Thoracic aorta (tissue), 2 donors: ENCODE measurements at regions not wholly inside any gene's neighbourhood (a gene's known extent, or its start where the extent isn't known, plus 50 kb on each side); places are given as distances from the start of the nearest gene placed in this dataset.

Experiments
- ATAC-seq: fragments of 150-250 bp; one replicate; pipeline ENCODE4 v1.8.0; 2017; ENCODE audit warnings: low read depth; ENCODE audit not compliant: insufficient number of reproducible peaks, low FRiP score
- DNase-seq: peaks from one replicate; pipeline ENCODE4 v3.0.0-alpha.2; 2020; ENCODE audit warnings: low spot score
- H3K27ac ChIP-seq, 2 donors: fragments of 200-600 bp; sonication (generic); 1 replicate in 1 of 2; 2 replicates in 1 of 2; pipeline ENCODE4 v1.5.1; 2016; ENCODE audit warnings: mild to moderate bottlenecking in 2 of 2, moderate library complexity in 2 of 2
- H3K27me3 ChIP-seq: fragments of 200-600 bp; sonication (generic); replicated peaks from 2 replicates; pipeline ENCODE4 v1.6.0; 2016; ENCODE audit warnings: mild to moderate bottlenecking; ENCODE audit not compliant: insufficient read depth
- H3K36me3 ChIP-seq: fragments of 200-600 bp; sonication (generic); one replicate; pipeline ENCODE4 v1.5.1; 2016
- H3K4me1 ChIP-seq, 2 donors: fragments of 200-600 bp; sonication (generic); 1 replicate in 1 of 2; 2 replicates in 1 of 2; pipeline versions ENCODE4 v1.5.1 to v1.6.0; 2016; ENCODE audit warnings: low read depth in 2 of 2, mild to moderate bottlenecking in 1 of 2; ENCODE audit not compliant: control insufficient read depth in 1 of 2
- H3K4me3 ChIP-seq: fragments of 200-600 bp; sonication (generic); 2 replicates; pipeline ENCODE4 v1.5.1; 2016; ENCODE audit warnings: mild to moderate bottlenecking
- H3K9me3 ChIP-seq: fragments of 200-600 bp; sonication (generic); 2 replicates; pipeline ENCODE4 v1.5.1; 2016
- TF ChIP-seq, protein P1 (sequence below): fragments of 200-600 bp; sonication (generic); IDR thresholded peaks from one replicate; pipeline ENCODE4 v1.5.1; 2019; ENCODE audit warnings: antibody characterized with exemption

DNA sequence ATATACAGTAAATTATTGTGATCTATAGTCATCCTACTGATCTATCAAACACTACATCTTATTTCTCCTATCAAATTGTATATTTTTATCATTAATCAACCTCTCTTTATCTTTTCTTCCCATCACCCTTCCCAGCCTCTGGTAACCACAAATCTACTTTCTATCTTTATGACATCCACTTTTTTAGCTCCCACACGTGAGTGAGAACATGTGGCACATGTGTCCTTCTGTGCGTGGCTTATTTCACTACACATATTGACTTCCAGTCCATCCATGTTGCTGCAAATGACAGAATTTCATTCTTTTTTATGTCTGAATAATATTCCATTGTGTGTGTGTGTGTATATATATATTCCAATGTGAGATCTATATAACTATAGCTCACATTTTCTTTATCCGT is 67.8 kb upstream of the TBX5 start:
- no peaks in the 10 kb centered on the region for H3K36me3 ChIP-seq
- TF ChIP-seq, protein P1, sequence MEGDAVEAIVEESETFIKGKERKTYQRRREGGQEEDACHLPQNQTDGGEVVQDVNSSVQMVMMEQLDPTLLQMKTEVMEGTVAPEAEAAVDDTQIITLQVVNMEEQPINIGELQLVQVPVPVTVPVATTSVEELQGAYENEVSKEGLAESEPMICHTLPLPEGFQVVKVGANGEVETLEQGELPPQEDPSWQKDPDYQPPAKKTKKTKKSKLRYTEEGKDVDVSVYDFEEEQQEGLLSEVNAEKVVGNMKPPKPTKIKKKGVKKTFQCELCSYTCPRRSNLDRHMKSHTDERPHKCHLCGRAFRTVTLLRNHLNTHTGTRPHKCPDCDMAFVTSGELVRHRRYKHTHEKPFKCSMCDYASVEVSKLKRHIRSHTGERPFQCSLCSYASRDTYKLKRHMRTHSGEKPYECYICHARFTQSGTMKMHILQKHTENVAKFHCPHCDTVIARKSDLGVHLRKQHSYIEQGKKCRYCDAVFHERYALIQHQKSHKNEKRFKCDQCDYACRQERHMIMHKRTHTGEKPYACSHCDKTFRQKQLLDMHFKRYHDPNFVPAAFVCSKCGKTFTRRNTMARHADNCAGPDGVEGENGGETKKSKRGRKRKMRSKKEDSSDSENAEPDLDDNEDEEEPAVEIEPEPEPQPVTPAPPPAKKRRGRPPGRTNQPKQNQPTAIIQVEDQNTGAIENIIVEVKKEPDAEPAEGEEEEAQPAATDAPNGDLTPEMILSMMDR = no peak
- H3K4me1 ChIP-seq = no peaks in the 10 kb centered on the region
- no peak overlapping the region for H3K27ac ChIP-seq
- H3K27me3 ChIP-seq = peaks cover 1% of the 10 kb centered on the region
- ATAC-seq (no peak), DNase-seq (no peak)
- H3K9me3 ChIP-seq = no peaks in the 10 kb centered on the region
- no peak overlapping the region for H3K4me3 ChIP-seq

GRCh38 chr12:114473018-114473417 is 67.1 kb upstream of the TBX5 start:
- H3K36me3 ChIP-seq = no peaks in the 10 kb centered on the region
- H3K4me3 ChIP-seq = no peak overlapping the region
- no peak overlapping the region for H3K27ac ChIP-seq
- H3K9me3 ChIP-seq = no peaks in the 10 kb centered on the region
- no peak for DNase-seq
- H3K4me1 ChIP-seq = no peaks in the 10 kb centered on the region
- H3K27me3 ChIP-seq = no peaks in the 10 kb centered on the region
- no peak for ATAC-seq
- TF ChIP-seq, protein P1 = no peak

- Histone ChIP-seq H3K4me3 (no peak overlapping the region), H3K9me3 (no peaks in the 10 kb centered on the region), H3K36me3 (no peaks in the 10 kb centered on the region), H3K4me1 (no peaks in the 10 kb centered on the region), H3K27ac (no peak overlapping the region), H3K27me3 (no peaks in the 10 kb centered on the region)
- TF ChIP-seq, protein P1 = no peak
- no peak for ATAC-seq
- no peak for DNase-seq
Observed at GRCh38 chr12:114457620-114458019, 51.7 kb upstream of the TBX5 start.
